KBM-7 (cell line): ENCODE measurements at regions not wholly inside any gene's neighbourhood (a gene's known extent, or its start where the extent isn't known, plus 50 kb on each side); places are given as distances from the start of the nearest gene placed in this dataset.
A peak's percentile ranks its signal among the peaks of the same experiment; 100 is the strongest.
"Not testable (repeated sequence)": the region's sequence is repeated elsewhere in the genome, so short reads cannot be mapped to it uniquely, and the experiment has no call there.

Source experiments
- DNase-seq: peaks from one replicate; pipeline ENCODE4 v3.0.0-alpha.2; 2015
- in situ Hi-C: fragments of 300-500 bp; cut with MboI; formaldehyde crosslinking; loops from 2 replicates; pipeline ENCODE4 v1.14.3; 2020; ENCODE audit warnings: low sequenced_read_pairs, low pct_unique_long_range_greater_than_20kb, mixed read lengths

GRCh38 chr20:12790859-12791258 lies 217.9 kb upstream of the SPTLC3 start:
- DNase-seq, result no peak
- in situ Hi-C loops, result no loop called here

- DNase-seq, result no peak
- in situ Hi-C loops, result no loop called here
Observed at GRCh38 chr20:12798286-12798685, 210.5 kb upstream of the SPTLC3 start.

- in situ Hi-C loops, result no loop called here
- DNase-seq, result no peak
Observed at GRCh38 chr20:12808006-12808567, 200.7 kb upstream of the SPTLC3 start.

GRCh38 chr20:12815231-12815768 lies 193.5 kb upstream of the SPTLC3 start:
- in situ Hi-C loops, result no loop called here
- no peak for DNase-seq

GRCh38 chr20:12815778-12816408 lies 192.9 kb upstream of the SPTLC3 start:
- in situ Hi-C loops, result no loop called here
- DNase-seq, result no peak

- in situ Hi-C loops, result no loop called here
- DNase-seq, result no peak
Observed at GRCh38 chr20:12821249-12821648, 187.5 kb upstream of the SPTLC3 start.

- DNase-seq, result no peak
Observed at GRCh38 chr20:12823734-12824133, 185.0 kb upstream of the SPTLC3 start.

GRCh38 chr20:12824328-12825225 lies 184.2 kb upstream of the SPTLC3 start:
- DNase-seq, result no peak
- in situ Hi-C loops, result no loop called here

More at GRCh38 chr20:12823734-12824133, 185.0 kb upstream of the SPTLC3 start:
- in situ Hi-C loops, result no loop called here

- in situ Hi-C loops, result no loop called here
- DNase-seq, result no peak
Observed at GRCh38 chr20:12825226-12825595, 183.6 kb upstream of the SPTLC3 start.

GRCh38 chr20:12827816-12828385 lies 180.9 kb upstream of the SPTLC3 start:
- no peak for DNase-seq
- in situ Hi-C loops, result no loop called here

GRCh38 chr20:12829170-12829569 lies 179.6 kb upstream of the SPTLC3 start:
- no peak for DNase-seq
- in situ Hi-C loops, result no loop called here

GRCh38 chr20:12833861-12834260 lies 174.9 kb upstream of the SPTLC3 start:
- no peak for DNase-seq
- in situ Hi-C loops, result no loop called here

GRCh38 chr20:12835999-12836398 lies 172.8 kb upstream of the SPTLC3 start:
- DNase-seq, result no peak
- in situ Hi-C loops, result no loop called here

- in situ Hi-C loops, result no loop called here
- DNase-seq, result no peak
Observed at GRCh38 chr20:12837646-12838045, 171.1 kb upstream of the SPTLC3 start.

- peak; percentile 3 for DNase-seq
- in situ Hi-C loops, result no loop called here
Observed at GRCh38 chr20:12838261-12838866, 170.4 kb upstream of the SPTLC3 start.

- in situ Hi-C loops, result no loop called here
- no peak for DNase-seq
Observed at GRCh38 chr20:12847872-12848271, 160.9 kb upstream of the SPTLC3 start.

GRCh38 chr20:12849225-12849910 lies 159.4 kb upstream of the SPTLC3 start:
- DNase-seq, result no peak
- in situ Hi-C loops, result no loop called here

- DNase-seq, in situ Hi-C loops: not testable (repeated sequence)
Observed at GRCh38 chr20:12857643-12858042, 151.1 kb upstream of the SPTLC3 start.
